Adrenal gland (tissue), 5 donors: ENCODE measurements at regions not wholly inside any gene's neighbourhood (a gene's known extent, or its start where the extent isn't known, plus 50 kb on each side); places are given as distances from the start of the nearest gene placed in this dataset.

Experiments
- POLR2A ChIP-seq, 2 donors: fragments of 450-650 bp; IDR thresholded peaks; one replicate each; pipeline ENCODE4 v1.6.1; 2017; ENCODE audit warnings: antibody characterized with exemption in 2 of 2, mild to moderate bottlenecking in 2 of 2, moderate library complexity in 1 of 2
- TF ChIP-seq, protein P1 (sequence below), 6 experiments: fragments of 450-650 bp in 4 of 6; fragments of 200-600 bp in 2 of 6; sonication (generic) in 1 of 6; IDR thresholded peaks; 1 replicate in 5 of 6; 2 replicates in 1 of 6; pipeline versions ENCODE4 v1.5.1 to v1.8.0; 2016 to 2021; ENCODE audit warnings: antibody characterized with exemption in 6 of 6, mild to moderate bottlenecking in 2 of 6, moderate library complexity in 1 of 6
- donor health status: DM: no; HTN: no; CAD: no.

GRCh38 chr2:60641811-60642788, 88.6 kb upstream of the BCL11A start:
- no peak for TF ChIP-seq POLR2A (IDR thresholded peaks at IDR 0.05)
- TF ChIP-seq, protein P1, sequence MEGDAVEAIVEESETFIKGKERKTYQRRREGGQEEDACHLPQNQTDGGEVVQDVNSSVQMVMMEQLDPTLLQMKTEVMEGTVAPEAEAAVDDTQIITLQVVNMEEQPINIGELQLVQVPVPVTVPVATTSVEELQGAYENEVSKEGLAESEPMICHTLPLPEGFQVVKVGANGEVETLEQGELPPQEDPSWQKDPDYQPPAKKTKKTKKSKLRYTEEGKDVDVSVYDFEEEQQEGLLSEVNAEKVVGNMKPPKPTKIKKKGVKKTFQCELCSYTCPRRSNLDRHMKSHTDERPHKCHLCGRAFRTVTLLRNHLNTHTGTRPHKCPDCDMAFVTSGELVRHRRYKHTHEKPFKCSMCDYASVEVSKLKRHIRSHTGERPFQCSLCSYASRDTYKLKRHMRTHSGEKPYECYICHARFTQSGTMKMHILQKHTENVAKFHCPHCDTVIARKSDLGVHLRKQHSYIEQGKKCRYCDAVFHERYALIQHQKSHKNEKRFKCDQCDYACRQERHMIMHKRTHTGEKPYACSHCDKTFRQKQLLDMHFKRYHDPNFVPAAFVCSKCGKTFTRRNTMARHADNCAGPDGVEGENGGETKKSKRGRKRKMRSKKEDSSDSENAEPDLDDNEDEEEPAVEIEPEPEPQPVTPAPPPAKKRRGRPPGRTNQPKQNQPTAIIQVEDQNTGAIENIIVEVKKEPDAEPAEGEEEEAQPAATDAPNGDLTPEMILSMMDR (IDR thresholded peaks at IDR 0.05) = peak; percentile 32 to 79 (median 56)
